Transverse colon (tissue), 4 donors: ENCODE measurements at regions not wholly inside any gene's neighbourhood (a gene's known extent, or its start where the extent isn't known, plus 50 kb on each side); places are given as distances from the start of the nearest gene placed in this dataset.

Experiments used
- POLR2A ChIP-seq: fragments of 450-650 bp; IDR thresholded peaks from one replicate; pipeline ENCODE4 v1.6.1; 2016; ENCODE audit warnings: antibody characterized with exemption, mild to moderate bottlenecking, moderate library complexity
- POLR2AphosphoS5 ChIP-seq, 3 donors: sonication (generic); formaldehyde crosslinking; IDR thresholded peaks; one replicate each; pipeline ENCODE4 v1.6.1; 2016; ENCODE audit warnings: antibody characterized with exemption in 3 of 3
- TF ChIP-seq, protein P1 (sequence below), 5 experiments: fragments of 200-600 bp in 3 of 5; fragments of 450-650 bp in 2 of 5; sonication (generic) in 3 of 5; IDR thresholded peaks; 1 replicate in 2 of 5; 2 replicates in 3 of 5; pipeline ENCODE4 v1.5.1; 2016 to 2017; ENCODE audit warnings: antibody characterized with exemption in 5 of 5, inconsistent platforms in 3 of 5, mild to moderate bottlenecking in 2 of 5, moderate library complexity in 1 of 5

DNA sequence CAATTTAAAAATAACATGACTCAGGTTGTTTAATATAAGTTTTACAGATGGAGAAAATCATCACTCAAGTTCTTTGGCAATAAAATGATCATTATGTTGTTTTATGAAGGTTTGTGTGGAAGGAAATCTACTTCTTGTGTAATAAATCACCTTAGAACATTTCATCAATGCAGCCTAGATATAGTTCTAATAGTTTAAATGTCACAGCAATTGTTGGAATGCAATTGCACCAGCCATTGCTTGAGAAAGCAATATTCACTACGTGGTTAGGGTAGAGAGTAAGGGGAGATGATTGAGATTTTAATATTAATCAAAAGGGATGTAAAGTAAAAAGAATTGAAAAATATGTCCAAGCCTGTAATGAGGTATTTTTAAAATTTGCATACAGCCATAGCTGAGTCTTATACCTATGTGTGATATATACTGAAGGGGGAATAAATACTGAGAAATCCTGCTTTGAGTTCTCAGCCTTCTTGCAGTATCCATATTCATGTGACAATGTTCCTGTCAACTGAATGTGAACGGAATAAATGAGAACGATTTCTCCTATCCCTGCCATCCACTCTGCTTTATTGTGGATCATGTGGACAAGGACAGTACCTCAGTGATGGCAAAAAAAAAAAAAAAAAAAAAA, 257.9 kb downstream of the OTOL1 start:
- TF ChIP-seq, protein P1, sequence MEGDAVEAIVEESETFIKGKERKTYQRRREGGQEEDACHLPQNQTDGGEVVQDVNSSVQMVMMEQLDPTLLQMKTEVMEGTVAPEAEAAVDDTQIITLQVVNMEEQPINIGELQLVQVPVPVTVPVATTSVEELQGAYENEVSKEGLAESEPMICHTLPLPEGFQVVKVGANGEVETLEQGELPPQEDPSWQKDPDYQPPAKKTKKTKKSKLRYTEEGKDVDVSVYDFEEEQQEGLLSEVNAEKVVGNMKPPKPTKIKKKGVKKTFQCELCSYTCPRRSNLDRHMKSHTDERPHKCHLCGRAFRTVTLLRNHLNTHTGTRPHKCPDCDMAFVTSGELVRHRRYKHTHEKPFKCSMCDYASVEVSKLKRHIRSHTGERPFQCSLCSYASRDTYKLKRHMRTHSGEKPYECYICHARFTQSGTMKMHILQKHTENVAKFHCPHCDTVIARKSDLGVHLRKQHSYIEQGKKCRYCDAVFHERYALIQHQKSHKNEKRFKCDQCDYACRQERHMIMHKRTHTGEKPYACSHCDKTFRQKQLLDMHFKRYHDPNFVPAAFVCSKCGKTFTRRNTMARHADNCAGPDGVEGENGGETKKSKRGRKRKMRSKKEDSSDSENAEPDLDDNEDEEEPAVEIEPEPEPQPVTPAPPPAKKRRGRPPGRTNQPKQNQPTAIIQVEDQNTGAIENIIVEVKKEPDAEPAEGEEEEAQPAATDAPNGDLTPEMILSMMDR (IDR thresholded peaks at IDR 0.05), result no peak
- TF ChIP-seq POLR2A (no peak), POLR2AphosphoS5 (IDR thresholded peaks at IDR 0.05) (no peak)
